ENCODE measurements at regions not wholly inside any gene's neighbourhood (a gene's known extent, or its start where the extent isn't known, plus 50 kb on each side); places are given as distances from the start of the nearest gene placed in this dataset.

GRCh38 chr15:47506329-47507100, 210.8 kb upstream of the SEMA6D start:
- TF ChIP-seq GATA2 (IDR thresholded peaks at IDR 0.05; ENCODE audit: low read depth, low read length) = no peak
- TF ChIP-seq GATA3 (IDR thresholded peaks at IDR 0.05; ENCODE audit: low read depth, low read length) = no peak

GRCh38 chr15:47507221-47507985, 209.9 kb upstream of the SEMA6D start:
- TF ChIP-seq GATA3 (IDR thresholded peaks at IDR 0.05; ENCODE audit: low read depth, low read length) = peak; percentile 79
- peak; percentile 63 for TF ChIP-seq GATA2 (IDR thresholded peaks at IDR 0.05; ENCODE audit: low read depth, low read length)

DNA sequence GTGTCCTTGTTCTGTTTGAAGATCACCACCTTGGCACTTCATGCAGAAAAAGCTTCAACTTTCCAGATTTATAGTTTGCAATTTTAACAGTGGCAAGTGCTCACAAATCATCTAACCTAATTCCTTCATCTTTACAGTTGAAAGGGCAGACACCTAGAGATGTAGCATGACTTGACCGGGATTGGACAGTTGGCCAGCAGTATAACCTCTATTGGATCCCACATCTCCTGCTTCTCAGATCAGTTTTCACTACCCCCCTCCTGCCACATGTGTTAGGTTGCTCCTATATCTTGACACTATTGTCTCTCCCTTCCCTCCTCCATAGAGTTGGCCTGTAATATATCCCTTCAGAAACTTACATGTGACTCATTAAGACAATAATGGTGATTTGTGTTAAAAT, 206.0 kb upstream of the SEMA6D start:
- TF ChIP-seq GATA3 (IDR thresholded peaks at IDR 0.05; ENCODE audit: low read depth, low read length) (no peak), GATA2 (IDR thresholded peaks at IDR 0.05; ENCODE audit: low read depth, low read length) (no peak)

DNA sequence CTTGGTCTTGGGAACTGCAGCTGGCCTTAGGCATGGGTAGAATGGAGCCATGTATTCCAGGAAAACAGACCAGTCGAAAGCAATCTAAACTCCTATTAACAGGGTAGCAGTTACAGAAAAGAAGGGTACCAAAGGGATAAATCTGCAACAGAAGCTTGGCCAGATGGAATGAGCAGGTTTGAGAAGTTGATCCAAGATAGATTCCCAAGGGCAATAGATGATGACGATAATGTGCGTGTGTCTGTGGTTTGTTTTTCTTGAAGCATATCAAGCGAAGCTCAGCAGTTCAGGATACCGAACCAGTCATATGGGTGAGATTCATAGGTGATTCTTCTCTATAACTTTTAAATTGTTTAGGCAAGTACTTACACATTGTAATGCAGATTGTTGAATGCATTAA, 203.8 kb upstream of the SEMA6D start:
- TF ChIP-seq GATA3 (IDR thresholded peaks at IDR 0.05; ENCODE audit: low read depth, low read length) (no peak), GATA2 (IDR thresholded peaks at IDR 0.05; ENCODE audit: low read depth, low read length) (no peak)

DNA sequence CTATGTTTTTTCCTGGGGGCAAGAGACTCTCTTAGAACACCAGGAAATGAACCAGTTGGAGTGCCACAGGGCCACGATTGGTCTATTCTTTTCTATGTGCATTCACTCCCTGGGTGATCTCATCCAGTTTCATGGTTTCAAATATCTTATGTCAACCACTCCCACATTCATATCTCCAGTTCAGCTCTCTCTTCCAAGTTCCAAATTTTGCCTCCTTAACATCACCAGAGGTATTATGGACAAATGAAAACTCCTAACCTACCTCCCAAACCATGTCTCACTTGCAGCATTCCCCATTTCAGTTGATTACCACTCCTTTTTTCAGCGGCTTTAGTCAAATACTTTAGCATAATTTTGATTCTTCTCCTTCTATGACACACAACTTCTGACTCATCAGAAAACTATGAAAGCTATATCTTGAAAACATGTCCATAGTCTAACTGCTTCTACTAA, 203.1 kb upstream of the SEMA6D start:
- TF ChIP-seq GATA3 (IDR thresholded peaks at IDR 0.05; ENCODE audit: low read depth, low read length) (no peak), GATA2 (IDR thresholded peaks at IDR 0.05; ENCODE audit: low read depth, low read length) (no peak)

DNA sequence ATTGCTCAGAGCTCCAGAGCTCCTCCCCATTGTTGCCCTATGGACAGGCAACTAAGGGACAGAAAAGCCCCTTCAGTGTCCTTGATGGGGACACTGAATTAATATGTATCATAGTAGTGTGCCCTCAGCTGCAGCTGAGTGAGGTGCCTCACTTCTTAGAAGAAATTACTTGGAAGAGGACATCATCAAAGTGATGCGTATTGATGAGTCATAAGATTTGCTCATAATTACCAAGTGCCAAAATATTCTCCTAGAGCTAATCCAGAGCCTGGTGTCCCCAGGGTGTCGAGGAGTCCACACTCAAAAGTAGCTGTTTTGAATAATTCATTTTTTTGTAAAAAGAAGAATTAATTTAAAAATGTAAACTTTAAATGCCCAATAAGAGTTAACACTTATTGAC, 200.7 kb upstream of the SEMA6D start:
- no peak for TF ChIP-seq GATA3 (IDR thresholded peaks at IDR 0.05; ENCODE audit: low read depth, low read length)
- no peak for TF ChIP-seq GATA2 (IDR thresholded peaks at IDR 0.05; ENCODE audit: low read depth, low read length)

DNA sequence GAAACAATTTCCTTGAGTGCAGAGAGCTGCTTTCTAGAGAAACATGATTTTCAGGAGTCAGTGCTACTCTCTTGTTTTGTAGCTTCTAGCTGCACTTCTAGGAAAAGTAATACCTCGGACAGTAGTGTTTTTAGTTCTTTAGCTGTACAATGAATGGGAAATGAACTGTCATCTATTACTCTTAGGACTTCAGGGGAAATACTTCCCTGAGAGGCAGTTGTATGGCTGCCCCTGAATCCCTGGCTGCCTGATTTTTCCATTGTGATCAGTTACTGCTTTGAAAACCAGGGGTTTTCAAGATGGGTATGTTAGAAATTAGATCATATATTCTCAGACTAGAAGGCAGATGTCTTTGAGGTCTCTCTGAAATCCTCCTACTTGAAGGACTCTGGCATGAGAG, 200.3 kb upstream of the SEMA6D start:
- no peak for TF ChIP-seq GATA3 (IDR thresholded peaks at IDR 0.05; ENCODE audit: low read depth, low read length)
- TF ChIP-seq GATA2 (IDR thresholded peaks at IDR 0.05; ENCODE audit: low read depth, low read length) = no peak

- no peak for TF ChIP-seq GATA2 (IDR thresholded peaks at IDR 0.05; ENCODE audit: low read depth, low read length)
- TF ChIP-seq GATA3 (IDR thresholded peaks at IDR 0.05; ENCODE audit: low read depth, low read length) = no peak
These were observed 199.6 kb upstream of the SEMA6D start for GRCh38 chr15:47517737-47518136.

DNA sequence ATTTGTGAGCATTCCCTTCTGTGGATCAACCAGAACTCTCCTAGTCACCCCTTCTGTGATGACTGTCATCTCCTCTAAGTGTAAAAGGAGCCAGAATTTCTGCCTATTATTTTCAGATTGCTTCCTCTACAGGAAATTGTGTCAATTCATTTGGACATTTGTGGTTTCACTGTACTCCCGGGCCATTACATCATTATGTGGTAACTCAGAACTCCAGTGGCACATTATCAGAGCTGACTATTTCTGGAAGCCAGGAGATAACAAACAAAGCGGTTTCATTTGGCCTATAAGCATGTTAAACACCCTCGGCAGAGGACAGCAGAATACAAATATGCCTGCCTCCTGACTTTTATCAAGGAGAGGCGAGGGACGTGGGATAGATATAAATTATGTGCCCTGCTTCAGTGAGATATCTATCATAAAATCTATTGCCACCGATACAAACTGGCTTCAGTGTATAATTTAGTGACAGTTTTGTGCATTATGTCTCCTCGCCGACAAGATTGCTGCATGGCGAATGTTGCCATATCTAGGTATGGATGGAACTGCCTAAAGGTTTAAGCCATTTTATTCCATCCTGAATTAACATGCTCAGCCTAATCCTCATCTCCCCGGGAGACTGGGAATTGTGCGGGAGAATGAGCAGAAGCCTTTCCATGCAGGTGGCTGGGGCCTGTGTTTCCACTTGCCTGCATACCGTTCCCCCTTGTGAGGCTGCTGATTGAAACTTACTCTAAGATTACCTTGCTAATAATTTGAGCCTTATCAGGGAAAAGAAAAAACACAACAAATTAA, 193.4 kb upstream of the SEMA6D start:
- TF ChIP-seq GATA3 (IDR thresholded peaks at IDR 0.05; ENCODE audit: low read depth, low read length) (peak; percentile 65; the same call in 1 of the 2 replicates), GATA2 (IDR thresholded peaks at IDR 0.05; ENCODE audit: low read depth, low read length) (peak; percentile 83)

GRCh38 chr15:47529241-47529640, 188.1 kb upstream of the SEMA6D start:
- TF ChIP-seq GATA3 (IDR thresholded peaks at IDR 0.05; ENCODE audit: low read depth, low read length) = no peak

GRCh38 chr15:47534673-47535072, 182.6 kb upstream of the SEMA6D start:
- no peak for TF ChIP-seq GATA3 (IDR thresholded peaks at IDR 0.05; ENCODE audit: low read depth, low read length)
- no peak for TF ChIP-seq GATA2 (IDR thresholded peaks at IDR 0.05; ENCODE audit: low read depth, low read length)

DNA sequence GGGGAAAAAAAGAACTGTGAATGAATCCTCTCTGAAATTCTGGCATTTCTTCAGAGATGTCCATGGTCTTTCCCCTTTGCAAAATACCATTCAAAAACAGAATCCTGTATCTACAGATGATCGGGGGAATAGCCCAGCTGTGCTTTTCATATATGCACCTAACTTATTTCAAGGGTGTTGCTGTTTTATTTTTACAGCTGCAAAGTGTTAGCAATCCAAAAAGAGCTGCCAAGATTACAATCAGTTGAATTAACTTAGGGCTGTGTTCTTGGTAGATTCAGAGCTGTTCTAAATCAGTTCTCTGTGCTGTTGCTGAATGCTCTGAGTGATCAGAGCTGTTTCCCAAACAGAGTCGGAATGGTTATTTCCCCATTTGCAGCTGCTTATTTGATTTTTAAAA, 175.7 kb upstream of the SEMA6D start:
- TF ChIP-seq GATA3 (IDR thresholded peaks at IDR 0.05; ENCODE audit: low read depth, low read length) (peak; percentile 58; the same call in 1 of the 2 replicates), GATA2 (IDR thresholded peaks at IDR 0.05; ENCODE audit: low read depth, low read length) (peak; percentile 79)

- TF ChIP-seq GATA3 (IDR thresholded peaks at IDR 0.05; ENCODE audit: low read depth, low read length) (no peak), GATA2 (IDR thresholded peaks at IDR 0.05; ENCODE audit: low read depth, low read length) (no peak)
These were observed 174.9 kb upstream of the SEMA6D start for GRCh38 chr15:47542312-47542989.

DNA sequence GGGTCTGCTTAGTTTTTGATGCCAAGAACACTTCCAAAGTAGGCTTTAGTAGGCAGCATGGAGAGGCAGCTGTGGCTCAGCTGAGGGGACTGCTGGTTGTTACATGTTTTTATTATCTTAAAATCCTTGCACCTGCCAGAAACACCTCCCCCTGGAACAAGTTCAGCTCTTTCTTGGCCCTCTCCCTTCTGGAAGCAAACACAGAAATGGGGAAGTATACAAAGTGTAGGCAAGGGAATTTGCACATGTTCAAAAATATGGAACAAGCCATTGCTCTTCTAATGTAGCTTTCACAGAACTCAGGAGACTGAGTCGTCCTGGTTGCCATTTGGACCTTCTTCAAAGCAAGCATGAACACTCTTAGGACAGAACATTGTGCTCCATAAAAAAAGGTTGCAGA, 169.1 kb upstream of the SEMA6D start:
- TF ChIP-seq GATA2 (IDR thresholded peaks at IDR 0.05; ENCODE audit: low read depth, low read length) (no peak), GATA3 (IDR thresholded peaks at IDR 0.05; ENCODE audit: low read depth, low read length) (no peak)
